KMS-11 (cell line): ENCODE measurements at regions not wholly inside any gene's neighbourhood (a gene's known extent, or its start where the extent isn't known, plus 50 kb on each side); places are given as distances from the start of the nearest gene placed in this dataset.

ENCODE experiments used
- H2AFZ ChIP-seq: fragments of 200-600 bp; sonication (generic); 2 replicates; pipeline ENCODE4 v1.6.1; 2016; ENCODE audit warnings: antibody characterized with exemption, mixed run types, low read depth
- H3K27ac ChIP-seq: fragments of 200-600 bp; sonication (generic); 2 replicates; pipeline ENCODE4 v1.6.1; 2016; ENCODE audit warnings: mild to moderate bottlenecking, mixed run types
- H3K27me3 ChIP-seq: fragments of 200-600 bp; sonication (generic); 2 replicates; pipeline ENCODE4 v1.6.1; 2017; ENCODE audit warnings: mild to moderate bottlenecking, low read depth, mixed run types, moderate library complexity; ENCODE audit not compliant: insufficient read depth
- H3K36me3 ChIP-seq: fragments of 200-600 bp; sonication (generic); 2 replicates; pipeline ENCODE4 v1.6.1; 2017; ENCODE audit warnings: mild to moderate bottlenecking, mixed run types; ENCODE audit not compliant: insufficient read depth
- H3K4me1 ChIP-seq: fragments of 200-600 bp; sonication (generic); 2 replicates; pipeline ENCODE4 v1.6.1; 2016; ENCODE audit warnings: mild to moderate bottlenecking, low read depth, mixed run types; ENCODE audit not compliant: poor library complexity, severe bottlenecking
- H3K4me2 ChIP-seq: fragments of 200-600 bp; sonication (generic); 2 replicates; pipeline ENCODE4 v1.7.0; 2016; ENCODE audit warnings: mild to moderate bottlenecking, mixed run types
- H3K4me3 ChIP-seq: fragments of 200-600 bp; sonication (generic); IDR thresholded peaks from 2 replicates; pipeline ENCODE4 v1.6.1; 2017; ENCODE audit warnings: low read depth, low read length, mixed read lengths; ENCODE audit not compliant: insufficient read depth
- H3K79me2 ChIP-seq: fragments of 200-600 bp; sonication (generic); 2 replicates; pipeline ENCODE4 v1.6.1; 2016; ENCODE audit warnings: low read depth, mixed run types; ENCODE audit not compliant: insufficient read depth
- H3K9ac ChIP-seq: fragments of 200-600 bp; sonication (generic); 2 replicates; pipeline ENCODE4 v1.6.1; 2016; ENCODE audit warnings: mild to moderate bottlenecking, mixed run types
- H4K20me1 ChIP-seq: fragments of 200-600 bp; sonication (generic); 2 replicates; pipeline ENCODE4 v1.6.1; 2016; ENCODE audit warnings: mild to moderate bottlenecking, mixed run types; ENCODE audit not compliant: insufficient read depth
- CTCF ChIP-seq: fragments of 200-600 bp; sonication (generic); conservative IDR thresholded peaks from 2 replicates; pipeline ENCODE4 v1.6.1; 2017; ENCODE audit warnings: low read depth, mild to moderate bottlenecking, antibody characterized with exemption, low read length, moderate library complexity, mixed read lengths

DNA sequence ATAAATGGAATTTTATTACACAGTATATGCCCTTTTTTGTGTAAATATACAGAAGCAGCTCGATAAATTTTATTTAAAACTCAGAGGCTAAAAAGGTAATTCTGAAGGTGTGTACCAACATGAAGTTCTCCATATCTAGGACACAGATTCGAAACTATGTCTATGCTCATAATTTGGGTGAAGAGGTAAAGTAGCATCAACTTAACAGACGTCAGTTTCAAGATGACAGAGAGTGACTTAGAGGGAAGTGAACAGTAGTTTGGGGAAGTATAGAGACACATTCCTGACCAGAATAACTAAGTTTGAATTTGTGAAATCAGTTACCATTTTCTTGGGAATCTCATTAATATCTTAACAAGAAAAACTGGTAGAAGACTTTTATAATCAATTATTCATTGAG lies 2493.3 kb downstream of the ARAP2 start:
- H3K4me1 ChIP-seq = no peaks in the 10 kb centered on the region
- no peak for TF ChIP-seq CTCF
- no peaks in the 10 kb centered on the region for H4K20me1 ChIP-seq
- H3K4me2 ChIP-seq = no peak overlapping the region
- no peaks in the 10 kb centered on the region for H3K36me3 ChIP-seq
- H2AFZ ChIP-seq = no peak overlapping the region
- no peaks in the 10 kb centered on the region for H3K27me3 ChIP-seq
- H3K4me3 ChIP-seq = no peak overlapping the region
- H3K27ac ChIP-seq = no peak overlapping the region
- no peak overlapping the region for H3K9ac ChIP-seq
- H3K79me2 ChIP-seq = no peaks in the 10 kb centered on the region

DNA sequence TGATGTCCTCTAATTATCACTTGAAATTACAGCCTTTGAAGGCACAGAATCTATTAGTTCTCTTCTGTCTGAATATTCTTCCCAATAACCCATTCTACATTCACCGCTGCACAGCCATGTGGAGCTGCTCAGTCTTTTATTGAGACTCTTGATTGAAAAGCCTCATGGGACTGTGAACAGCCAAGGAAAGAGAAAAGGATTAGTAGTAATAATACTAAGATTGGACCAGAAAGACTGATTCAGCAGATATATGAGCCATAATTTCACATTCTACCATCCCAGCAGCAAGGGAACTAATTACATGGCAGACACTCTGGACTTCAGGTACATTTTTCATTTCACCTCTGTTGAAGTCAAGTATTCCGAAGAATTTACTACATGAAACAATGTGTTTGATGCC lies 2471.7 kb downstream of the ARAP2 start:
- Histone ChIP-seq H3K4me2 (no peak overlapping the region), H3K9ac (no peak overlapping the region), H3K27me3 (no peaks in the 10 kb centered on the region), H3K36me3 (no peaks in the 10 kb centered on the region), H3K79me2 (no peaks in the 10 kb centered on the region), H4K20me1 (no peaks in the 10 kb centered on the region), H3K27ac (no peak overlapping the region), H3K4me3 (no peak overlapping the region), H2AFZ (no peak overlapping the region), H3K4me1 (no peaks in the 10 kb centered on the region)
- no peak for TF ChIP-seq CTCF

DNA sequence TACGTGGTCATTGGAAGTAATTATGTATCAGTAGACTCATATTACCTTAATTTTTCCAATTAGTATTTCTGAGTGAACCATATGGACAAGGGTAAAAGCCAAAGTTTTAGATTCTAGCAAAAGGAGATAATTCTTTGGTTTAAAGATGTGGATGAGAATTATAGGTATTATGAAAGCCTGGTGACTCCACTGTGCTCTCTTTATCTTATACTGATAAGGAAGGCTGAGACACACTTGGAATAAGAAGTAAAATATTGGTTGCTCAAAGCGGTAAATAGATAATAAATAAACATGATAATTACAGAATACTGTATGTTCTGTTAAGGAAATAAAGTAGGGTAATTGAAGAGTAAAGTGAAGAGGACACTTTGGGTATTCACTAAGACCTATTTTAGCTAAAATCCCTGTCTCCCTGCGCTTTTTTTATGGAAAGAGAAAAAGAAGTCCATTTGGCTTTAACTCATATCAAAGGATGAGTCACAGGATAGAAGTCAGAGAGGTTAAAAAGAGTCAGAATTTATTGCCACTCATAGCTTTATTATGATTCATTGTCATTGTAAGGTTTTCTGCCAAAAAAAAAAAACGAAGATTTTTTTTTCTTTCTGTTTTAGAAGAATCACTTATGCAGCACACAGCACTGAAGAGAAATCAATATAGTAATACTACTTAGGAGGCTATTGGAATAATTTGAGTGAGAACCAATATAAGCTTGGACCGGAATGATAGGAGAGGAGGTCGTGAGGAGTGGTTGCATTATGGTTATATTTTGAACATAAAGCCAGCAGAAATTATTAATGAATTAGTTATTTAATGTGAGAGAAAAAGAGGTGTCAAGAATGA lies 2463.1 kb downstream of the ARAP2 start:
- no peak overlapping the region for H3K4me2 ChIP-seq
- H2AFZ ChIP-seq = no peak overlapping the region
- no peak for TF ChIP-seq CTCF
- H3K9ac ChIP-seq = no peak overlapping the region
- no peak overlapping the region for H3K27ac ChIP-seq
- H3K4me3 ChIP-seq = no peak overlapping the region
- no peaks in the 10 kb centered on the region for H4K20me1 ChIP-seq
- no peaks in the 10 kb centered on the region for H3K4me1 ChIP-seq
- H3K27me3 ChIP-seq = no peaks in the 10 kb centered on the region
- no peaks in the 10 kb centered on the region for H3K36me3 ChIP-seq
- no peaks in the 10 kb centered on the region for H3K79me2 ChIP-seq

GRCh38 chr4:33785843-33786242 lies 2458.5 kb downstream of the ARAP2 start:
- Histone ChIP-seq H3K36me3 (no peaks in the 10 kb centered on the region), H3K4me3 (no peak overlapping the region), H4K20me1 (no peaks in the 10 kb centered on the region), H3K9ac (no peak overlapping the region), H3K79me2 (no peaks in the 10 kb centered on the region), H3K27ac (no peak overlapping the region), H3K4me2 (no peak overlapping the region), H3K4me1 (no peaks in the 10 kb centered on the region), H3K27me3 (no peaks in the 10 kb centered on the region), H2AFZ (no peak overlapping the region)
- TF ChIP-seq CTCF = no peak
